IMR-90 (cell line): ENCODE measurements at regions not wholly inside any gene's neighbourhood (a gene's known extent, or its start where the extent isn't known, plus 50 kb on each side); places are given as distances from the start of the nearest gene placed in this dataset.

Experiments
- BHLHE40 ChIP-seq: fragments of 150-350 bp; IDR thresholded peaks from 2 replicates; pipeline ENCODE4 v1.6.1; 2016; ENCODE audit warnings: mild to moderate bottlenecking, low read depth, low read length
- MAFK ChIP-seq: IDR thresholded peaks from 2 replicates; pipeline ENCODE4 v1.6.1; 2012; ENCODE audit warnings: low read depth, low read length, improper control_type of control experiment
- MAZ ChIP-seq: IDR thresholded peaks from 2 replicates; pipeline ENCODE4 v1.6.1; 2012; ENCODE audit warnings: low read depth, mild to moderate bottlenecking, low read length, improper control_type of control experiment, moderate library complexity, borderline replicate concordance
- MXI1 ChIP-seq: IDR thresholded peaks from 2 replicates; pipeline ENCODE4 v1.6.1; 2012; ENCODE audit warnings: low read depth, mild to moderate bottlenecking, low read length, moderate library complexity, borderline replicate concordance
- POLR2A ChIP-seq: IDR thresholded peaks from 2 replicates; pipeline ENCODE4 v1.6.1; 2012; ENCODE audit warnings: mild to moderate bottlenecking, low read depth, low read length
- RCOR1 ChIP-seq: IDR thresholded peaks from 2 replicates; pipeline ENCODE4 v1.6.1; 2012; ENCODE audit warnings: mild to moderate bottlenecking, low read length, improper control_type of control experiment; ENCODE audit not compliant: insufficient replicate concordance
- RFX5 ChIP-seq: IDR thresholded peaks from 2 replicates; pipeline ENCODE4 v1.8.0; 2012; ENCODE audit warnings: low read depth, mild to moderate bottlenecking, low read length, moderate library complexity
- SMC3 ChIP-seq: fragments of 150-350 bp; IDR thresholded peaks from 2 replicates; pipeline ENCODE4 v1.6.1; 2016; ENCODE audit warnings: low read depth, mild to moderate bottlenecking, antibody characterized with exemption, low read length, moderate library complexity
- USF2 ChIP-seq: fragments of 150-350 bp; IDR thresholded peaks from 2 replicates; pipeline ENCODE4 v1.6.1; 2017; ENCODE audit warnings: mild to moderate bottlenecking, antibody characterized with exemption, low read length, low read depth
- TF ChIP-seq, protein P1 (sequence below): conservative IDR thresholded peaks from 2 replicates; pipeline ENCODE4 v1.5.1; 2012; ENCODE audit warnings: mild to moderate bottlenecking, low read depth, low read length, improper control_type of control experiment
- TF ChIP-seq, protein P2 (sequence below): fragments of 150-350 bp; IDR thresholded peaks from 2 replicates; pipeline ENCODE4 v1.6.1; 2016; ENCODE audit warnings: low read depth, mild to moderate bottlenecking, low read length, moderate library complexity, borderline replicate concordance

DNA sequence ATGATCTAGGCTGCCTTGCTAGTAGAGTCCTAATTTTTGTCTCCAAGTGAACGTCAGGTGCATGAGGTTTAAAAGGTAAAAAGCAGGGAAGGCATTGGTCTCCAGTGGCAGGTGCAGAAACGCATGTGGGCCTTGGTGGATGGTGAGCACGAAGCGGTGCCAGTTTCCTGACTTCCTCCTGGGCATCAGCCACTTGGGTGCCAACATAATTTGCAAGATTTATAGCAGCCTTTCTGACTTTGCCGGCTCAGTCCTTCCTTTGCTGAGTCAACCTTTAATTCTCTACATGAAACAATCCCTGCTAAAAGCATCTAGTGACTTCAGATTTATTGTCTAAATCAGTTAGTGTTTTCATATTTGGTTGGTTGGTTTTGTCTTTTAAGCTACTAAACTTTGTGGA lies 355.7 kb upstream of the TMEM132C start:
- no peak for TF ChIP-seq RFX5
- TF ChIP-seq POLR2A = no peak
- no peak for TF ChIP-seq SMC3
- TF ChIP-seq, protein P1, sequence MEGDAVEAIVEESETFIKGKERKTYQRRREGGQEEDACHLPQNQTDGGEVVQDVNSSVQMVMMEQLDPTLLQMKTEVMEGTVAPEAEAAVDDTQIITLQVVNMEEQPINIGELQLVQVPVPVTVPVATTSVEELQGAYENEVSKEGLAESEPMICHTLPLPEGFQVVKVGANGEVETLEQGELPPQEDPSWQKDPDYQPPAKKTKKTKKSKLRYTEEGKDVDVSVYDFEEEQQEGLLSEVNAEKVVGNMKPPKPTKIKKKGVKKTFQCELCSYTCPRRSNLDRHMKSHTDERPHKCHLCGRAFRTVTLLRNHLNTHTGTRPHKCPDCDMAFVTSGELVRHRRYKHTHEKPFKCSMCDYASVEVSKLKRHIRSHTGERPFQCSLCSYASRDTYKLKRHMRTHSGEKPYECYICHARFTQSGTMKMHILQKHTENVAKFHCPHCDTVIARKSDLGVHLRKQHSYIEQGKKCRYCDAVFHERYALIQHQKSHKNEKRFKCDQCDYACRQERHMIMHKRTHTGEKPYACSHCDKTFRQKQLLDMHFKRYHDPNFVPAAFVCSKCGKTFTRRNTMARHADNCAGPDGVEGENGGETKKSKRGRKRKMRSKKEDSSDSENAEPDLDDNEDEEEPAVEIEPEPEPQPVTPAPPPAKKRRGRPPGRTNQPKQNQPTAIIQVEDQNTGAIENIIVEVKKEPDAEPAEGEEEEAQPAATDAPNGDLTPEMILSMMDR = no peak
- TF ChIP-seq MAFK = no peak
- TF ChIP-seq BHLHE40 = no peak
- no peak for TF ChIP-seq RCOR1
- no peak for TF ChIP-seq USF2
- no peak for TF ChIP-seq MXI1
- TF ChIP-seq, protein P2, sequence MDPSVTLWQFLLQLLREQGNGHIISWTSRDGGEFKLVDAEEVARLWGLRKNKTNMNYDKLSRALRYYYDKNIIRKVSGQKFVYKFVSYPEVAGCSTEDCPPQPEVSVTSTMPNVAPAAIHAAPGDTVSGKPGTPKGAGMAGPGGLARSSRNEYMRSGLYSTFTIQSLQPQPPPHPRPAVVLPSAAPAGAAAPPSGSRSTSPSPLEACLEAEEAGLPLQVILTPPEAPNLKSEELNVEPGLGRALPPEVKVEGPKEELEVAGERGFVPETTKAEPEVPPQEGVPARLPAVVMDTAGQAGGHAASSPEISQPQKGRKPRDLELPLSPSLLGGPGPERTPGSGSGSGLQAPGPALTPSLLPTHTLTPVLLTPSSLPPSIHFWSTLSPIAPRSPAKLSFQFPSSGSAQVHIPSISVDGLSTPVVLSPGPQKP = no peak
- no peak for TF ChIP-seq MAZ
